K562 (cell line): ENCODE measurements at regions not wholly inside any gene's neighbourhood (a gene's known extent, or its start where the extent isn't known, plus 50 kb on each side); places are given as distances from the start of the nearest gene placed in this dataset.

Experiments
- DACH1 ChIP-seq: fragments of 450-650 bp; IDR thresholded peaks from 2 replicates; pipeline ENCODE4 v1.6.1; 2018; ENCODE audit not compliant: partially characterized antibody
- IRF2 ChIP-seq: sonication (generic); formaldehyde crosslinking; IDR thresholded peaks from 2 replicates; pipeline ENCODE4 v1.8.1; 2022; ENCODE audit warnings: mild to moderate bottlenecking, missing genetic modification reagents
- TF ChIP-seq, protein P1 (sequence below), 2 experiments: fragments of 450-650 bp in 1 of 2; sonication (generic) in 1 of 2; formaldehyde crosslinking in 1 of 2; IDR thresholded peaks; 2 replicates each; pipeline versions ENCODE4 v1.7.1 to v1.9.0; 2016 to 2022; ENCODE audit warnings: inconsistent platforms in 1 of 2, mild to moderate bottlenecking in 1 of 2, missing genetic modification reagents in 1 of 2
- TF ChIP-seq, protein P2 (sequence below): fragments of 250-450 bp; sonication (Bioruptor Pico); IDR thresholded peaks from 2 replicates; pipeline ENCODE4 v1.8.0; 2021; ENCODE audit warnings: borderline replicate concordance, mild to moderate bottlenecking, moderate library complexity; ENCODE audit not compliant: poor library complexity, severe bottlenecking

DNA sequence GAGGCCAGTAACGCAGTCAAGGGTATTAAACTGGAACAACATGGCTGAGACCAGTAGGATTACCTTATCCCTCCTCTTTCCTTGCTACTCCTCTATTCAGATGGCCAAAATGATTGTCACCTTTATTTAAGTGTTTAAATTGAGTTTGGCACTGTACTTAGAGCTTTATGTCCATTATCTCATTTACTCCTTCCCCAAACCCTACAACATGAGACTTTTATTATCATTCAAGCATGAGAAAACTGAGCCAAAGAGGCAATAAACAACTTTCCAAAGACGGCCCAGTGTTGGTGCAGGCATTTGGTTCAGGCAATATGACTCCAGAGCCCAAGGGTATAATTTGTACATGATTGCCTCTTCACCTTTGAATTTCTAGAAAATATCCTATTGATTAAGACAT is 370.9 kb upstream of the KITLG start (continued):
- TF ChIP-seq, protein P1, sequence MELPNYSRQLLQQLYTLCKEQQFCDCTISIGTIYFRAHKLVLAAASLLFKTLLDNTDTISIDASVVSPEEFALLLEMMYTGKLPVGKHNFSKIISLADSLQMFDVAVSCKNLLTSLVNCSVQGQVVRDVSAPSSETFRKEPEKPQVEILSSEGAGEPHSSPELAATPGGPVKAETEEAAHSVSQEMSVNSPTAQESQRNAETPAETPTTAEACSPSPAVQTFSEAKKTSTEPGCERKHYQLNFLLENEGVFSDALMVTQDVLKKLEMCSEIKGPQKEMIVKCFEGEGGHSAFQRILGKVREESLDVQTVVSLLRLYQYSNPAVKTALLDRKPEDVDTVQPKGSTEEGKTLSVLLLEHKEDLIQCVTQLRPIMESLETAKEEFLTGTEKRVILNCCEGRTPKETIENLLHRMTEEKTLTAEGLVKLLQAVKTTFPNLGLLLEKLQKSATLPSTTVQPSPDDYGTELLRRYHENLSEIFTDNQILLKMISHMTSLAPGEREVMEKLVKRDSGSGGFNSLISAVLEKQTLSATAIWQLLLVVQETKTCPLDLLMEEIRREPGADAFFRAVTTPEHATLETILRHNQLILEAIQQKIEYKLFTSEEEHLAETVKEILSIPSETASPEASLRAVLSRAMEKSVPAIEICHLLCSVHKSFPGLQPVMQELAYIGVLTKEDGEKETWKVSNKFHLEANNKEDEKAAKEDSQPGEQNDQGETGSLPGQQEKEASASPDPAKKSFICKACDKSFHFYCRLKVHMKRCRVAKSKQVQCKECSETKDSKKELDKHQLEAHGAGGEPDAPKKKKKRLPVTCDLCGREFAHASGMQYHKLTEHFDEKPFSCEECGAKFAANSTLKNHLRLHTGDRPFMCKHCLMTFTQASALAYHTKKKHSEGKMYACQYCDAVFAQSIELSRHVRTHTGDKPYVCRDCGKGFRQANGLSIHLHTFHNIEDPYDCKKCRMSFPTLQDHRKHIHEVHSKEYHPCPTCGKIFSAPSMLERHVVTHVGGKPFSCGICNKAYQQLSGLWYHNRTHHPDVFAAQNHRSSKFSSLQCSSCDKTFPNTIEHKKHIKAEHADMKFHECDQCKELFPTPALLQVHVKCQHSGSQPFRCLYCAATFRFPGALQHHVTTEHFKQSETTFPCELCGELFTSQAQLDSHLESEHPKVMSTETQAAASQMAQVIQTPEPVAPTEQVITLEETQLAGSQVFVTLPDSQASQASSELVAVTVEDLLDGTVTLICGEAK (IDR thresholded peaks at IDR 0.05) = no peak
- TF ChIP-seq, protein P1 (CRISPR knock-in tag; IDR thresholded peaks at IDR 0.05) = no peak
- no peak for TF ChIP-seq DACH1
- no peak for TF ChIP-seq IRF2
- TF ChIP-seq, protein P2, sequence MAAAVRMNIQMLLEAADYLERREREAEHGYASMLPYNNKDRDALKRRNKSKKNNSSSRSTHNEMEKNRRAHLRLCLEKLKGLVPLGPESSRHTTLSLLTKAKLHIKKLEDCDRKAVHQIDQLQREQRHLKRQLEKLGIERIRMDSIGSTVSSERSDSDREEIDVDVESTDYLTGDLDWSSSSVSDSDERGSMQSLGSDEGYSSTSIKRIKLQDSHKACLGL (CRISPR knock-in tag) = no peak
